ENCODE measurements at regions not wholly inside any gene's neighbourhood (a gene's known extent, or its start where the extent isn't known, plus 50 kb on each side); places are given as distances from the start of the nearest gene placed in this dataset.

GRCh38 chr4:38523524-38524448 is 140.2 kb upstream of the KLF3 start (continued):
- TF ChIP-seq, protein P1, sequence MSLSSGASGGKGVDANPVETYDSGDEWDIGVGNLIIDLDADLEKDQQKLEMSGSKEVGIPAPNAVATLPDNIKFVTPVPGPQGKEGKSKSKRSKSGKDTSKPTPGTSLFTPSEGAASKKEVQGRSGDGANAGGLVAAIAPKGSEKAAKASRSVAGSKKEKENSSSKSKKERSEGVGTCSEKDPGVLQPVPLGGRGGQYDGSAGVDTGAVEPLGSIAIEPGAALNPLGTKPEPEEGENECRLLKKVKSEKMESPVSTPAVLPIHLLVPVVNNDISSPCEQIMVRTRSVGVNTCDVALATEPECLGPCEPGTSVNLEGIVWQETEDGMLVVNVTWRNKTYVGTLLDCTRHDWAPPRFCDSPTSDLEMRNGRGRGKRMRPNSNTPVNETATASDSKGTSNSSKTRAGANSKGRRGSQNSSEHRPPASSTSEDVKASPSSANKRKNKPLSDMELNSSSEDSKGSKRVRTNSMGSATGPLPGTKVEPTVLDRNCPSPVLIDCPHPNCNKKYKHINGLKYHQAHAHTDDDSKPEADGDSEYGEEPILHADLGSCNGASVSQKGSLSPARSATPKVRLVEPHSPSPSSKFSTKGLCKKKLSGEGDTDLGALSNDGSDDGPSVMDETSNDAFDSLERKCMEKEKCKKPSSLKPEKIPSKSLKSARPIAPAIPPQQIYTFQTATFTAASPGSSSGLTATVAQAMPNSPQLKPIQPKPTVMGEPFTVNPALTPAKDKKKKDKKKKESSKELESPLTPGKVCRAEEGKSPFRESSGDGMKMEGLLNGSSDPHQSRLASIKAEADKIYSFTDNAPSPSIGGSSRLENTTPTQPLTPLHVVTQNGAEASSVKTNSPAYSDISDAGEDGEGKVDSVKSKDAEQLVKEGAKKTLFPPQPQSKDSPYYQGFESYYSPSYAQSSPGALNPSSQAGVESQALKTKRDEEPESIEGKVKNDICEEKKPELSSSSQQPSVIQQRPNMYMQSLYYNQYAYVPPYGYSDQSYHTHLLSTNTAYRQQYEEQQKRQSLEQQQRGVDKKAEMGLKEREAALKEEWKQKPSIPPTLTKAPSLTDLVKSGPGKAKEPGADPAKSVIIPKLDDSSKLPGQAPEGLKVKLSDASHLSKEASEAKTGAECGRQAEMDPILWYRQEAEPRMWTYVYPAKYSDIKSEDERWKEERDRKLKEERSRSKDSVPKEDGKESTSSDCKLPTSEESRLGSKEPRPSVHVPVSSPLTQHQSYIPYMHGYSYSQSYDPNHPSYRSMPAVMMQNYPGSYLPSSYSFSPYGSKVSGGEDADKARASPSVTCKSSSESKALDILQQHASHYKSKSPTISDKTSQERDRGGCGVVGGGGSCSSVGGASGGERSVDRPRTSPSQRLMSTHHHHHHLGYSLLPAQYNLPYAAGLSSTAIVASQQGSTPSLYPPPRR (CRISPR knock-in tag; IDR thresholded peaks at IDR 0.05; ENCODE audit: borderline replicate concordance), result no peak
- TF ChIP-seq, protein P2, sequence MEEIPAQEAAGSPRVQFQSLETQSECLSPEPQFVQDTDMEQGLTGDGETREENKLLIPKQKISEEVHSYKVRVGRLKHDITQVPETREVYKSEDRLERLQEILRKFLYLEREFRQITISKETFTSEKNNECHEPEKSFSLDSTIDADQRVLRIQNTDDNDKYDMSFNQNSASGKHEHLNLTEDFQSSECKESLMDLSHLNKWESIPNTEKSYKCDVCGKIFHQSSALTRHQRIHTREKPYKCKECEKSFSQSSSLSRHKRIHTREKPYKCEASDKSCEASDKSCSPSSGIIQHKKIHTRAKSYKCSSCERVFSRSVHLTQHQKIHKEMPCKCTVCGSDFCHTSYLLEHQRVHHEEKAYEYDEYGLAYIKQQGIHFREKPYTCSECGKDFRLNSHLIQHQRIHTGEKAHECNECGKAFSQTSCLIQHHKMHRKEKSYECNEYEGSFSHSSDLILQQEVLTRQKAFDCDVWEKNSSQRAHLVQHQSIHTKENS (CRISPR knock-in tag; IDR thresholded peaks at IDR 0.05), result 0 out of 2 replicates have a peak, but pooled peaks have one; percentile 3
- TF ChIP-seq, protein P3, sequence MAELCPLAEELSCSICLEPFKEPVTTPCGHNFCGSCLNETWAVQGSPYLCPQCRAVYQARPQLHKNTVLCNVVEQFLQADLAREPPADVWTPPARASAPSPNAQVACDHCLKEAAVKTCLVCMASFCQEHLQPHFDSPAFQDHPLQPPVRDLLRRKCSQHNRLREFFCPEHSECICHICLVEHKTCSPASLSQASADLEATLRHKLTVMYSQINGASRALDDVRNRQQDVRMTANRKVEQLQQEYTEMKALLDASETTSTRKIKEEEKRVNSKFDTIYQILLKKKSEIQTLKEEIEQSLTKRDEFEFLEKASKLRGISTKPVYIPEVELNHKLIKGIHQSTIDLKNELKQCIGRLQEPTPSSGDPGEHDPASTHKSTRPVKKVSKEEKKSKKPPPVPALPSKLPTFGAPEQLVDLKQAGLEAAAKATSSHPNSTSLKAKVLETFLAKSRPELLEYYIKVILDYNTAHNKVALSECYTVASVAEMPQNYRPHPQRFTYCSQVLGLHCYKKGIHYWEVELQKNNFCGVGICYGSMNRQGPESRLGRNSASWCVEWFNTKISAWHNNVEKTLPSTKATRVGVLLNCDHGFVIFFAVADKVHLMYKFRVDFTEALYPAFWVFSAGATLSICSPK (IDR thresholded peaks at IDR 0.05; ENCODE audit: borderline replicate concordance), result no peak
- no peak for TF ChIP-seq CBX8 (IDR thresholded peaks at IDR 0.05; ENCODE audit: borderline replicate concordance, extremely low read depth, low read depth, low read length, poor library complexity, severe bottlenecking)

Data from K562 (cell line).